ENCODE measurements at regions not wholly inside any gene's neighbourhood (a gene's known extent, or its start where the extent isn't known, plus 50 kb on each side); places are given as distances from the start of the nearest gene placed in this dataset.

- Mint-ChIP-seq H3K27me3 (peaks cover 2% of the 10 kb centered on the region), H3K36me3 (no peaks in the 10 kb centered on the region), H3K9me3 (no peaks in the 10 kb centered on the region), H3K4me3 (no peak overlapping the region), H3K4me1 (ENCODE audit: low read depth) (no peaks in the 10 kb centered on the region), H3K27ac (no peak overlapping the region)
- intact Hi-C loops (cut with micrococcal nuclease), result no loop called here
- CTCF ChIA-PET, result no interaction called here
- POLR2A ChIA-PET, result no interaction called here
- DNase-seq, result no peak
Measured at GRCh38 chr1:56378341-56379070, 200.9 kb downstream of the PLPP3 start.

- Mint-ChIP-seq H3K27ac (no peak overlapping the region), H3K9me3 (no peaks in the 10 kb centered on the region), H3K4me3 (no peak overlapping the region), H3K4me1 (ENCODE audit: low read depth) (no peaks in the 10 kb centered on the region), H3K27me3 (peaks cover 2% of the 10 kb centered on the region), H3K36me3 (no peaks in the 10 kb centered on the region)
- POLR2A ChIA-PET, result no interaction called here
- intact Hi-C loops (cut with micrococcal nuclease), result no loop called here
- DNase-seq, result no peak
- CTCF ChIA-PET, result no interaction called here
Measured at GRCh38 chr1:56377431-56377830, 201.9 kb downstream of the PLPP3 start.

GRCh38 chr1:56376188-56376984 is 203.0 kb downstream of the PLPP3 start:
- H3K4me3 Mint-ChIP-seq, result no peak overlapping the region
- no peaks in the 10 kb centered on the region for H3K4me1 Mint-ChIP-seq (ENCODE audit: low read depth)
- no peak overlapping the region for H3K27ac Mint-ChIP-seq
- no peaks in the 10 kb centered on the region for H3K36me3 Mint-ChIP-seq
- intact Hi-C loops (cut with micrococcal nuclease), result no loop called here
- DNase-seq, result no peak
- no peaks in the 10 kb centered on the region for H3K9me3 Mint-ChIP-seq
- CTCF ChIA-PET, result no interaction called here
- POLR2A ChIA-PET, result no interaction called here
- peaks cover 2% of the 10 kb centered on the region for H3K27me3 Mint-ChIP-seq

GRCh38 chr1:56375326-56375804 is 204.0 kb downstream of the PLPP3 start:
- DNase-seq, result no peak
- Mint-ChIP-seq H3K27me3 (peaks cover 2% of the 10 kb centered on the region), H3K9me3 (no peaks in the 10 kb centered on the region), H3K4me1 (ENCODE audit: low read depth) (no peaks in the 10 kb centered on the region), H3K36me3 (no peaks in the 10 kb centered on the region), H3K4me3 (no peak overlapping the region), H3K27ac (no peak overlapping the region)
- ChIA-PET POLR2A (no interaction called here), CTCF (no interaction called here)
- intact Hi-C loops (cut with micrococcal nuclease), result no loop called here

- DNase-seq, result no peak
- ChIA-PET POLR2A (no interaction called here), CTCF (no interaction called here)
- H3K36me3 Mint-ChIP-seq, result no peaks in the 10 kb centered on the region
- H3K27ac Mint-ChIP-seq, result no peak overlapping the region
- no peak overlapping the region for H3K4me3 Mint-ChIP-seq
- intact Hi-C loops (cut with micrococcal nuclease), result no loop called here
- H3K9me3 Mint-ChIP-seq, result no peaks in the 10 kb centered on the region
- H3K4me1 Mint-ChIP-seq (ENCODE audit: low read depth), result no peaks in the 10 kb centered on the region
- H3K27me3 Mint-ChIP-seq, result peaks cover 2% of the 10 kb centered on the region
Measured at GRCh38 chr1:56374026-56374974, 205.1 kb downstream of the PLPP3 start.

GRCh38 chr1:56370513-56370912 is 208.8 kb downstream of the PLPP3 start:
- no peaks in the 10 kb centered on the region for H3K4me1 Mint-ChIP-seq (ENCODE audit: low read depth)
- CTCF ChIA-PET, result no interaction called here

GRCh38 chr1:56363007-56363770 is 216.2 kb downstream of the PLPP3 start:
- H3K27me3 Mint-ChIP-seq, result no peaks in the 10 kb centered on the region
- H3K4me3 Mint-ChIP-seq, result no peak overlapping the region
- intact Hi-C loops (cut with micrococcal nuclease), result no loop called here
- H3K36me3 Mint-ChIP-seq, result no peaks in the 10 kb centered on the region
- CTCF ChIA-PET, result no interaction called here
- H3K4me1 Mint-ChIP-seq (ENCODE audit: low read depth), result no peaks in the 10 kb centered on the region
- DNase-seq, result no peak
- H3K9me3 Mint-ChIP-seq, result no peaks in the 10 kb centered on the region
- no peak overlapping the region for H3K27ac Mint-ChIP-seq
- POLR2A ChIA-PET, result no interaction called here

More at GRCh38 chr1:56370513-56370912, 208.8 kb downstream of the PLPP3 start:
- H3K36me3 Mint-ChIP-seq, result no peaks in the 10 kb centered on the region
- intact Hi-C loops (cut with micrococcal nuclease), result no loop called here
- H3K27me3 Mint-ChIP-seq, result peaks cover 2% of the 10 kb centered on the region
- H3K27ac Mint-ChIP-seq, result no peak overlapping the region
- H3K9me3 Mint-ChIP-seq, result no peaks in the 10 kb centered on the region
- DNase-seq, result no peak
- POLR2A ChIA-PET, result no interaction called here
- no peak overlapping the region for H3K4me3 Mint-ChIP-seq

GRCh38 chr1:56360021-56360420 is 219.3 kb downstream of the PLPP3 start:
- H3K27ac Mint-ChIP-seq, result no peak overlapping the region
- DNase-seq, result no peak
- no peaks in the 10 kb centered on the region for H3K36me3 Mint-ChIP-seq
- H3K27me3 Mint-ChIP-seq, result peaks cover 2% of the 10 kb centered on the region
- H3K4me1 Mint-ChIP-seq (ENCODE audit: low read depth), result no peaks in the 10 kb centered on the region
- intact Hi-C loops (cut with micrococcal nuclease), result no loop called here
- POLR2A ChIA-PET, result no interaction called here
- H3K9me3 Mint-ChIP-seq, result no peaks in the 10 kb centered on the region
- H3K4me3 Mint-ChIP-seq, result no peak overlapping the region
- CTCF ChIA-PET, result no interaction called here

GRCh38 chr1:56359056-56359455 is 220.3 kb downstream of the PLPP3 start:
- Mint-ChIP-seq H3K4me1 (ENCODE audit: low read depth) (no peaks in the 10 kb centered on the region), H3K27me3 (peaks cover 2% of the 10 kb centered on the region), H3K27ac (no peak overlapping the region), H3K9me3 (no peaks in the 10 kb centered on the region), H3K4me3 (no peak overlapping the region), H3K36me3 (no peaks in the 10 kb centered on the region)
- POLR2A ChIA-PET, result no interaction called here
- no peak for DNase-seq
- intact Hi-C loops (cut with micrococcal nuclease), result no loop called here
- CTCF ChIA-PET, result no interaction called here

- no peak overlapping the region for H3K27ac Mint-ChIP-seq
- no peaks in the 10 kb centered on the region for H3K36me3 Mint-ChIP-seq
- ChIA-PET CTCF (no interaction called here), POLR2A (no interaction called here)
- H3K4me3 Mint-ChIP-seq, result no peak overlapping the region
- DNase-seq, result no peak
- H3K9me3 Mint-ChIP-seq, result no peaks in the 10 kb centered on the region
- no peaks in the 10 kb centered on the region for H3K4me1 Mint-ChIP-seq (ENCODE audit: low read depth)
- intact Hi-C loops (cut with micrococcal nuclease), result no loop called here
- H3K27me3 Mint-ChIP-seq, result peaks cover 2% of the 10 kb centered on the region
Measured at GRCh38 chr1:56357927-56358690, 221.3 kb downstream of the PLPP3 start.

- intact Hi-C loops (cut with micrococcal nuclease), result no loop called here
- no peaks in the 10 kb centered on the region for H3K36me3 Mint-ChIP-seq
- H3K4me3 Mint-ChIP-seq, result no peak overlapping the region
- no peak overlapping the region for H3K27ac Mint-ChIP-seq
- ChIA-PET POLR2A (no interaction called here), CTCF (no interaction called here)
- no peak for DNase-seq
- H3K27me3 Mint-ChIP-seq, result peaks cover 2% of the 10 kb centered on the region
- H3K4me1 Mint-ChIP-seq (ENCODE audit: low read depth), result no peaks in the 10 kb centered on the region
- no peaks in the 10 kb centered on the region for H3K9me3 Mint-ChIP-seq
Measured at GRCh38 chr1:56356376-56356990, 222.9 kb downstream of the PLPP3 start.

All from activated CD4-positive, alpha-beta memory T cell treated with anti-CD3 and anti-CD28 coated beads for 36 hours (primary cell).